ENCODE measurements at regions not wholly inside any gene's neighbourhood (a gene's known extent, or its start where the extent isn't known, plus 50 kb on each side); places are given as distances from the start of the nearest gene placed in this dataset.

GRCh38 chr2:65731476-65731875 is 299.1 kb upstream of the SPRED2 start:
- Mint-ChIP-seq H3K27ac (no peak overlapping the region), H3K9me3 (no peaks in the 10 kb centered on the region), H3K4me3 (no peak overlapping the region), H3K27me3 (ENCODE audit: low read depth) (no peaks in the 10 kb centered on the region), H3K36me3 (ENCODE audit: low read depth) (no peaks in the 10 kb centered on the region), H3K4me1 (ENCODE audit: low read depth) (no peaks in the 10 kb centered on the region)

DNA sequence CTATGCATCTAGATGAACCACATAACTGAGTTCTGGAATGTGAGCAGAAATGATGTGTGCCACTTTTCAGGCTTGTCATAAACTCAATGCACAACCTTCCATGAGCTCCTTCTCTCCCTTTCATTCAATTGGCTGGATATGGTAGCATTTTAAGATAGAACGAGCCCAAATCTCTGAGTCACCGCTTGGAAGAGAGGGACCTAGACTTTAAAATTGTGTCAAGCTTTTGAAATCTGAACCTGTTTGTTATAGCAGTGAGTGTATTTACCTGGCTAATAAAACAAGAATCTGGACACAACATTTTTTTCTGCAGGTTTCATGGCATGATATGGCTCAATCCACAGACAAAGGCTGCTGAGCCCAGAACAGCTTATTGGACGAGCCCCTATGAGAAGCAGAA is 297.8 kb upstream of the SPRED2 start:
- no peaks in the 10 kb centered on the region for H3K4me1 Mint-ChIP-seq (ENCODE audit: low read depth)
- no peak overlapping the region for H3K4me3 Mint-ChIP-seq
- no peak overlapping the region for H3K27ac Mint-ChIP-seq
- no peaks in the 10 kb centered on the region for H3K9me3 Mint-ChIP-seq
- H3K27me3 Mint-ChIP-seq (ENCODE audit: low read depth), result no peaks in the 10 kb centered on the region
- H3K36me3 Mint-ChIP-seq (ENCODE audit: low read depth), result no peaks in the 10 kb centered on the region

DNA sequence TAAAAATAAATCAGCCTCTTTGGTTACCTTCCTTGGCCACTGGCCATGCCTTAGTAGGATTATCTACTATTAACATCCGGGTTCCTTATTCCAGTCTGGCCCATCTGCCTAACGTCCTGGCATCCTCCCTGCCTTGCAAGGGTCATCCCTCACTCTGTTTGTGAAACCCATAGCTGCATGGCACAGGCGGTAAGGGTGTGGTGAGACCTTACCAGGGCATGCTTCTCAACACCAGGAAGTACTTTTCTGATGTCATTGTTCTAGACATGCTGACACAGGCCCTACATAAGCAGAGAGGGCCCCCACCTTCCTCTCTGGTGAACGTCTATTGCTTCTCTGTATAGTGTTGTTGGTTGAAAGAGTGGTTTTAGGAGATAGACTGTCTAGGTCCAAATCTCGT is 296.8 kb upstream of the SPRED2 start:
- no peak overlapping the region for H3K4me3 Mint-ChIP-seq
- no peaks in the 10 kb centered on the region for H3K9me3 Mint-ChIP-seq
- no peaks in the 10 kb centered on the region for H3K36me3 Mint-ChIP-seq (ENCODE audit: low read depth)
- no peaks in the 10 kb centered on the region for H3K27me3 Mint-ChIP-seq (ENCODE audit: low read depth)
- no peak overlapping the region for H3K27ac Mint-ChIP-seq
- H3K4me1 Mint-ChIP-seq (ENCODE audit: low read depth), result no peaks in the 10 kb centered on the region

DNA sequence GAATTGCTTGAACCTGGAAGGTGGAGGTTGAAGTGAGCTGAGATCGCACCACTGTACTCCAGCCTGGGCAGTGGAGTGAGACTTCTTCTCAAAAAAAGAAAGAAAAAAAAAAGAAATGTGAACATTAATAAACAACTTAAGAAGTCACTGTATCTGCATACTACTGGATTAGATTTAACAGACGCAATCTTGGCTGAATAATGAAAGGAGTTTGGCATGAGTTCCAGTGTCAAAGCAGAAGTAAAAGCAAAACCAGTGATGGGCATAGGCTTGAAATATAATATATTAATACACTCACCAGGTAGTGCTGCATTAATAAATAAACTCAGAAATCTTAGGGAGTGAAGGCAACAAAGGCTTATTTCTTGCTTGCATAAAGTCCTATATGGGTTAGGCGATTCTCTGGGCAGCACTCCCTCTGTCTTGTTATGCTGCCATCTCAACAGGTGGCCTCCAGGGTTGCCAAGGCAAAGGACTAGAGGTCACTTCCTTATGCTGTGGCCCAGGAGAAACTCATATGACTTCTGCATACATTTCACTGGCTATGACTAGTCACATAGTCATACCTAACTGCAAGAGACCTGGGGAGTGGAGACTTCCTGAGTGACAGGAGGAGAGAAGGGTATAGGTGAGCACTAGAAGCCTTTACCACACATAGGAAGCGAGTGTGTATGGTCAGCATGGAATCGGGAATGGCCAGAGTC is 296.2 kb upstream of the SPRED2 start:
- no peaks in the 10 kb centered on the region for H3K36me3 Mint-ChIP-seq (ENCODE audit: low read depth)
- H3K4me1 Mint-ChIP-seq (ENCODE audit: low read depth), result no peaks in the 10 kb centered on the region
- H3K4me3 Mint-ChIP-seq, result no peak overlapping the region
- no peaks in the 10 kb centered on the region for H3K27me3 Mint-ChIP-seq (ENCODE audit: low read depth)
- H3K27ac Mint-ChIP-seq, result no peak overlapping the region
- no peaks in the 10 kb centered on the region for H3K9me3 Mint-ChIP-seq

DNA sequence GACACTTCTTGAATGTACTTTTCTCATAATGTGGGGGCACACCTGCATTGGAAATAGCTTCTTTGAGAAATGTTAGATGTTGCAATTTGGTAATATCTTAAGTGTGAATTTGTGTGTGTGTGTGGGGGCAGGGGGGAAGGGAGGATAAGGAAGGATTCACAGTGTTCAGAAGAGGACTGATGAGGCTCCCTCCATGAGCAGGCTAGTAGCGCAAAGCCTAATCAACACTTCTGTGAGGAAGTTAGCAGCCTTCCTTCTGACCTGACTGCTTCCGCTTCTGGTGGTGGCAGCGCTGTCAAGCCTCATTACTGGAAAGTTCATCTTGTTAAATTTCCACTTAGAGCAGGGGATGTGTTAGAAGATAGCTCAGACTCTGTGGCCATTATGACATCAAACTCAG is 295.4 kb upstream of the SPRED2 start:
- no peaks in the 10 kb centered on the region for H3K9me3 Mint-ChIP-seq
- H3K4me3 Mint-ChIP-seq, result no peak overlapping the region
- no peaks in the 10 kb centered on the region for H3K36me3 Mint-ChIP-seq (ENCODE audit: low read depth)
- no peak overlapping the region for H3K27ac Mint-ChIP-seq
- no peaks in the 10 kb centered on the region for H3K27me3 Mint-ChIP-seq (ENCODE audit: low read depth)
- H3K4me1 Mint-ChIP-seq (ENCODE audit: low read depth), result no peaks in the 10 kb centered on the region

GRCh38 chr2:65727381-65727780 is 295.0 kb upstream of the SPRED2 start:
- Mint-ChIP-seq H3K27ac (no peak overlapping the region), H3K9me3 (no peaks in the 10 kb centered on the region), H3K36me3 (ENCODE audit: low read depth) (no peaks in the 10 kb centered on the region), H3K4me3 (no peak overlapping the region), H3K4me1 (ENCODE audit: low read depth) (no peaks in the 10 kb centered on the region), H3K27me3 (ENCODE audit: low read depth) (no peaks in the 10 kb centered on the region)

GRCh38 chr2:65724752-65725151 is 292.4 kb upstream of the SPRED2 start:
- Mint-ChIP-seq H3K36me3 (ENCODE audit: low read depth) (no peaks in the 10 kb centered on the region), H3K4me3 (no peak overlapping the region), H3K27ac (no peak overlapping the region), H3K4me1 (ENCODE audit: low read depth) (no peaks in the 10 kb centered on the region), H3K9me3 (no peaks in the 10 kb centered on the region), H3K27me3 (ENCODE audit: low read depth) (no peaks in the 10 kb centered on the region)

DNA sequence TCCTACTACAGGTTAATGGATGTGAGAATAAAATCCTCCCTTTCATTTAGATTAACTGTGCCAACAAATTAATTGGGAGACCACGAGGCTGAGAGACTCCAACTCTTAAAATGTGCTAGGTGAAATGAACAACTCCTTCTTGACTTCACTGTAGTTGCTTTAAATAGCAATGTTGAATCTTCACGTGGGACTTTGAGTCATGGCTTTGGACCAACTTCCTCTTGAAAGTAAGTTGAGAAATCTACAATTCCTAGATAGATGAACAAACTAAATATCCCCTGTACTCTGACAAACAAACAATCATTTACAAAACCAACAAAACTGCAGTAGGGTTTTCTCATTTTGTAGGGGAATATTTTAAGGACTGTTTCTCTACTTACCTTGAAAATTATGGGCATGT is 291.9 kb upstream of the SPRED2 start:
- H3K4me3 Mint-ChIP-seq, result no peak overlapping the region
- H3K27ac Mint-ChIP-seq, result no peak overlapping the region
- no peaks in the 10 kb centered on the region for H3K27me3 Mint-ChIP-seq (ENCODE audit: low read depth)
- H3K9me3 Mint-ChIP-seq, result no peaks in the 10 kb centered on the region
- H3K4me1 Mint-ChIP-seq (ENCODE audit: low read depth), result no peaks in the 10 kb centered on the region
- H3K36me3 Mint-ChIP-seq (ENCODE audit: low read depth), result no peaks in the 10 kb centered on the region

GRCh38 chr2:65722028-65722778 is 289.8 kb upstream of the SPRED2 start:
- H3K27ac Mint-ChIP-seq, result no peak overlapping the region
- no peaks in the 10 kb centered on the region for H3K36me3 Mint-ChIP-seq (ENCODE audit: low read depth)
- no peaks in the 10 kb centered on the region for H3K9me3 Mint-ChIP-seq
- peaks cover 3% of the 10 kb centered on the region for H3K27me3 Mint-ChIP-seq (ENCODE audit: low read depth)
- H3K4me1 Mint-ChIP-seq (ENCODE audit: low read depth), result no peaks in the 10 kb centered on the region
- H3K4me3 Mint-ChIP-seq, result no peak overlapping the region

DNA sequence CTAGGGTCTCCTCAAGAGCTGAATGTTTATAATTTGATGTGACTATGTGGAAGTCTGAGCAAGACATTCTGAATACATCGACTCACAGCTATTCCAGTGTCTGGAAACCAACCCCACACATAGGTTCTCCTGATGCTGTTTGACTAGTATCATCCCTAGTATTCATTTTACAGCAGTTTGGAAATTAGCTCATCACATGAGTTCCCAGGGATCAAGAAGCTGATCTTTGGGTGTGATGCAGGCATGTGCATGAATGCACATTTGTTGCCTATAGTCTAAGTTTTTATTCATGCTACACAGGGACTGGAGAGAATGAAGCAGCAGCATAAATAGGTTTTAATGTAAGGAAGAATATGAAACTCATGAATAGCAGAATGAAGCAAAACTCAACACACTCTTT is 284.3 kb upstream of the SPRED2 start:
- Mint-ChIP-seq H3K4me1 (ENCODE audit: low read depth) (no peaks in the 10 kb centered on the region), H3K9me3 (no peaks in the 10 kb centered on the region), H3K27ac (no peak overlapping the region), H3K36me3 (ENCODE audit: low read depth) (no peaks in the 10 kb centered on the region), H3K27me3 (ENCODE audit: low read depth) (peaks cover 6% of the 10 kb centered on the region), H3K4me3 (no peak overlapping the region)

DNA sequence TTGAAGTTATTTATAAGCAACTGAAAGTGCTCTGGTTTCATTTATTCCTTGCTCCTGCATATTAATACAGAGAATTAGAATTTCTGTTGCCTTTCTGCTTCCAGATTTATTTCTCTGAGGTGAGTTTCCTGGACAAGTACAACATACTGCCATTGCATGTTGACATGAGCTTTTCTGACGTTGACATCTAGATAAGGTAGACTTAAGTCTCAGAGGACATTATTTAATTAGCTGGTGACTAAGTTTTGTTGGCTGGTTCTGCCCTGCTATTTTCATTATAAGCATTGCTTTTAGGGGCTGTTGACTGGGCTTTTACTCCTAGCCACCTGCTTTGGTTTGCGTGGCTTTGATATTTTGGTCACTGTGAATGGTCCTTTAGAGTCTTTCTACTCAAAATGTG is 282.9 kb upstream of the SPRED2 start:
- Mint-ChIP-seq H3K9me3 (no peaks in the 10 kb centered on the region), H3K4me1 (ENCODE audit: low read depth) (no peaks in the 10 kb centered on the region), H3K36me3 (ENCODE audit: low read depth) (no peaks in the 10 kb centered on the region), H3K4me3 (no peak overlapping the region), H3K27me3 (ENCODE audit: low read depth) (peaks cover 6% of the 10 kb centered on the region), H3K27ac (no peak overlapping the region)

- Mint-ChIP-seq H3K27me3 (ENCODE audit: low read depth) (peaks cover 6% of the 10 kb centered on the region), H3K4me1 (ENCODE audit: low read depth) (no peaks in the 10 kb centered on the region), H3K36me3 (ENCODE audit: low read depth) (no peaks in the 10 kb centered on the region), H3K4me3 (no peak overlapping the region), H3K27ac (no peak overlapping the region), H3K9me3 (no peaks in the 10 kb centered on the region)
Observed at GRCh38 chr2:65714866-65715265, 282.5 kb upstream of the SPRED2 start.

DNA sequence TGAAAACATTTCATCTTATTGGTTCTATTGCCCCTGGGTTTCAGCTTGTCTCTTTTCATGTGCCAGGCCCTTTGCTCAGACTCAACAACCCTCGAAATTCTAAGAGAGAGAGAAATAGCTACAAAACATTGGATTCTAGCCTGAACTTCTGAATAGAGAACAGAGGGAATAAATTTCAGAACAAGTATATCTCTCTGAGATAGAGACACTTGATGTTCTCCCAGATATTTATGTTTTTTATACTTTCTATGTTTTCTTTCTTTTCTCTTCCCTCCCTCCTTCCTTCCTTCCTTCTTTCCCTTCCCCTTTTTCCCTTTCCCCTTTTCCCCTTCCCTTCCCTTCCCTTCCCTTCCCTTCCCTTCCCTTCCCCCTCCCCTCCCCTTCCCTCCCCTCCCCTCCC is 279.5 kb upstream of the SPRED2 start:
- Mint-ChIP-seq H3K4me1 (ENCODE audit: low read depth) (no peaks in the 10 kb centered on the region), H3K27me3 (ENCODE audit: low read depth) (peaks cover 3% of the 10 kb centered on the region), H3K27ac (no peak overlapping the region), H3K36me3 (ENCODE audit: low read depth) (no peaks in the 10 kb centered on the region), H3K9me3 (no peaks in the 10 kb centered on the region), H3K4me3 (no peak overlapping the region)

- no peaks in the 10 kb centered on the region for H3K27me3 Mint-ChIP-seq (ENCODE audit: low read depth)
- H3K9me3 Mint-ChIP-seq, result no peaks in the 10 kb centered on the region
- no peaks in the 10 kb centered on the region for H3K4me1 Mint-ChIP-seq (ENCODE audit: low read depth)
- no peak overlapping the region for H3K27ac Mint-ChIP-seq
- H3K4me3 Mint-ChIP-seq, result no peak overlapping the region
- H3K36me3 Mint-ChIP-seq (ENCODE audit: low read depth), result no peaks in the 10 kb centered on the region
Observed at GRCh38 chr2:65710779-65711295, 278.4 kb upstream of the SPRED2 start.

DNA sequence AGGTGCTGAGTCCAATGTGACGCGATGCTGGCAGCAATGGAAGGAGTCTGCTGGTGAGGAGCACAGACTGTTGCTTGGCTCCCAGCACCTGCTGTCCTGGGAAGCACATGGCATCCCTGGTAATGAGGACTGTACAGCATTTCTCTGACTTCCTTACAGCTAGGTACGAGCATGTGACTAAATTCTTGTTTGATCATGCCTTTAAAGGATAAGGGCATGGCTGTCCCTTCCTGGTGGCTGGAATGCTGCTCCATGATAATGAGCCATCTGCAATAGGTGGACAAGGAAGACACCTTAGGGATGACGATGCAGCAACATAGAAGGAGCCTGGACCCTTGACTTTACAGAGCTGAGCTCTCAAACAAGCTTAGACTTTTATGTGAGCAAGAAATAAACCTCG is 278.0 kb upstream of the SPRED2 start:
- Mint-ChIP-seq H3K27ac (no peak overlapping the region), H3K27me3 (ENCODE audit: low read depth) (no peaks in the 10 kb centered on the region), H3K4me1 (ENCODE audit: low read depth) (no peaks in the 10 kb centered on the region), H3K36me3 (ENCODE audit: low read depth) (no peaks in the 10 kb centered on the region), H3K9me3 (no peaks in the 10 kb centered on the region), H3K4me3 (no peak overlapping the region)
